Fibroblast of skin of back (primary cell): ENCODE measurements at regions not wholly inside any gene's neighbourhood (a gene's known extent, or its start where the extent isn't known, plus 50 kb on each side); places are given as distances from the start of the nearest gene placed in this dataset.

Experiments
- DNase-seq: peaks from one replicate; pipeline ENCODE4 v3.0.0-alpha.2; 2013

DNA sequence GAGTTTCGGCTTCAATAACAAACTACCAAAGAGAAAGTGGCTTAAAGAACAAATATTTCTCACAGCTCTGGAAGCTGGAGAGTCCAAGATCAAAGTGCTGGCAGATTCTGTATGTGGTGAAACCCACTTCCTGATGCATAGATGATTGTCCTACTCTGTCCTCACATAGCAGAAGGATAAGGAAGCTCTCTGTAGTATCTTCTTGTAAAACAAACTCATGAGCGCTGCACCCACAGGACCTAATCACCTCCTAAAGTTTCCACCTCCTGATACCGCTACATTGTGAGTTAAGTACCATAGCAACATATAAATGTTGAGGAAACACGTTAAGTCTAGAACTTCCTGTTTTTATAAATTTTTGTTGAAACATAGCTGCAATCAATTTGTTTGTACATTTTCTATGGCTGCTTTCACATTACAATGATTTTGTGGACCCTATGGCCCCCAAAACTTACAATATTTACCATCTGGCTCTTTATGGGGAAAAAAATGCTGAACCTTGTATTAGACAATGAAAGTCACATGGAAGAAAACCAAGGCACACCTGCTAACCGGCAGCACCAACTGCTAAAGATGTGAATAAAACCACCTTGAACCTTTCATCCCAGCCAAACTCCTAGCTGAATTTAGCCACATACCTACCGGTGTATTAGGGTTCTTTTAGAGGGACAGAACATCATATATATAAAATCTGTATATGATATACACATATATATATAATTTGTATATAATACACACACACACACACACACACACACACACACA is 1423.4 kb downstream of the NCAM2 start:
- DNase-seq = no peak

DNA sequence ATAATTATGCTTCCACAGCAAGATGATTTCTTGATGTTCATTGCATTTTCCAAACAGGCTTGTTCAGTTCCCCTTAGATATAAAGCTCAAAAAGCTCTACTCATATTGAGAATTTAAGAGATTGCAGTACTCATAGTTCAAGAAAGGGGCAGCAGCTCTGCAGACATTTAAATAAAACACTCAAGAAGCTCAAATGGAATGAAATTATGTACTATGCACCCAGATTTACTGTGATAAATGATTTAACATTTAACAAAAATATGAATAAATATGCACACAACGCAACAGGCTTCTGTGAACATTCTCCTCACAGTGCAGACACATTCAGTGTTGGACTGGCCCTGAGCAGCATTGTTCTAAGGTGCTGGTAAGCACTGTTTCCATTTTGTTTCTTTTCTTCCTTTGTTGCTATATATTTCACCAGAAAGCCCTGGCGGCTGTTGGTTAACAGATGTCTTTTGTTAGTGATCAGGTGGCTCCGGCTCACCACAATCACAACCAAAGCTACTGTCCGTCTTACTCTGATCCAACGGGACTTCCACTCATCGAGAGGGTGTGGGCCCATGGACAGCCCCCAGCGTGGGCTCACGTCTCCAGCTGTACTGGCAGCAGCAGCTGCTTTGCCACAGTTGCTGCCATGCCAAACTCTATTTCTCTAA is 1440.3 kb downstream of the NCAM2 start:
- no peak for DNase-seq

DNA sequence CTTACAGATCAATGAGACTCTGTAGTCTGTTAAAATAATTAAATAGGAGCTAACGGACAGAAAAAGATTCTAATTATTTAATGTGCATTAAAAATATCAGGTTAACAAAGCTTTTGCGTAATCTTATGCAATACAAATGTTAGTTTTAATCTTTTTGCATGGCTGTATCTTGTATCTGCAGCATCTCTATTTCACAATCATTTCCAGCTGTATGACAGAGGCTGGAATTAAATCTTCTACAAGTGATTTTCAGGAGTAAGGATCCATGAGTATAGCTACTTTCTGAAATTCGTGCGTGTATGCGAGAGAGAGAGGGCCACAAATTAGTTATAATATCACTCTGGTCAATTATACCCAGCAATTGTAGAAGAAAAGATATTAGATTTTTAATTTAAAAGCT is 1446.8 kb downstream of the NCAM2 start:
- no peak for DNase-seq

DNA sequence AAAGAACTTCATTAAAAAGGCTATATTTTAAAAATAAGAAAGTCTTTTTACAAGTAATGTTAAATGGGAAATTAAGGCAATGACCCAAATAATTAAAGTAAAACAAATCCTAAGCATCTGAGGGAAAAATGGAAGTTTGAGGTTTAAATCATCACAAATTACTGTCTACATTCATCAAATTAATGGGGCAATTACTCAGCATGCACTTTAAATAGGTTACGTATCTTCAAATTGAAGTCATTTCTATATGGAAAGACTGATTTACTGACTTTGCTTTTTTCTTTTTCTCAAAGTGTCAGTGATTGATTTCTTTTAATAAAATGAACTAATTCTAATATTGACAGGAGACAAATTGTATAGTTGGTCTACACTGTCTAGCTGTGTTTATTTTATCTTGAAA is 1452.3 kb downstream of the NCAM2 start:
- DNase-seq = no peak

DNA sequence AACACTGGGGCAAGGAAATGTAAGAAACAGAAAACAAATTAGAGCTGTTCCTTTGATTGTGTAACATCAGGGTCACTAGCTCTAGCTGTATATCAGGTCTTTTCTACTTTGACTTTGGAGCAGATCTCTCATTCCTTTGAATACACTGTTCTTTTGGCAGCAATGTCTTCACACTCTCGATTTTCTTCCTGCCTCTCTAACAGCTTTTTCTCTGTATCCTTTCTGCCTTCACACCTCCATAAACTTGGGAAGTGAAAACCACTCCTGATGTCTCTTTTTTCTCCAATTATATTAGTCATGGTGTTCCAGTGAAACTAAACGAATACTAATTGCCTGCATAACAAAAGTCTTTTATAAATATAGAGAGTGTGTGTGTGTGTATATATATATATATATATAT is 1458.0 kb downstream of the NCAM2 start:
- DNase-seq = no peak

DNA sequence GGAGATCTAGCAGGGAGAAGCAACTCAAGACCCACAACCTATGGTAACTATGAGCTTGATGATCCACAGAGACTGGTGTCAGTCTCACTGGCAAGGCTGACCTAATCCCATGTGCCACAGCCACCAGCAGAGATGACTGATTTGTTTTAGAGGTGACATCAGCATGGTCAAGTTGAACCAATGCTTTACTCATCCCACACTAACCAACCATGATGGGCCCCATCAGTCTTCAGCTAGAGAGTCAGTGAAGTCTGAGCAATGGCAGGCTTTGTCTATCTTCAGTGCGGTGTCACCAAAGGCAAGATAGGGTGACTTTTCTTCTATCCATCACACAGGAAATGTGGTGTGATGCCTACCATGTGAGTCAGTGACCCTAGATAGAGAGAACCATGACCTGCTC is 1470.7 kb downstream of the NCAM2 start:
- no peak for DNase-seq

DNA sequence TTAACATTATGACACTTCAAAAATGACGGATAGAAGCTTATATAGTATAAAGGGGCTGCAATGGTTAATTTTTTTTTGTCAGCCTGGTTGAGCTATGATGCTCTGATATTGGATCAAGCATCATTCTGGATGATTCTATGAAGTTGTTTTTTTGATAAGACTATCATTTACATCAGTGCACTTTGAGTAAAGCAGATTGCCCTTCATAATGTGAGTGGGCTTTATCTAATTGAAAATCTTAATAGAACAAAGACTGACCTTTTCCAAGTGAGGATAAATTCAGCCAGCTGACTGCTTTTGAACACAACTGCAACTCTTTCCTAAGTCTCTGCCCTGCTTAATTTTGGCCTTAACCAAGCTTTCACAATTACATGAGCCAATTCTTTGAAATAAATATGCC is 1476.2 kb downstream of the NCAM2 start:
- no peak for DNase-seq

DNA sequence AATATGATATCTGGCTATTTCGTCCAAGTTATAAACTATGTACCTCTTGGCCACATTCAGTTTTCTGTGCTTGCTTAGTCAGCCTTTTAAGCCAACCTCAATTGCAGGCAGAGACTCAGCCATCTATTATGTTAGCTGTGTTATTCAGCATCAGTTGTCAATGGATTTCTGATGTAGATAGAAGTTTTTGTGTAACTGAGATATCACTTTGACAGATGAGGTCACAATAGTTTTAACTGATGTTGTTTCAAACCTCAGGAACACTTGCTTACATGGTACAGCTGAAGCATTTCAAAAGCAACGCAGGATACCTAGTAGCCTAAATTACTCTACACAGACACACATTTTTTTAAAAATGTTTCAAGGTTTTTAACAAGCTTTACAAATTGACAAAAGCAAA is 1478.0 kb downstream of the NCAM2 start:
- no peak for DNase-seq

DNA sequence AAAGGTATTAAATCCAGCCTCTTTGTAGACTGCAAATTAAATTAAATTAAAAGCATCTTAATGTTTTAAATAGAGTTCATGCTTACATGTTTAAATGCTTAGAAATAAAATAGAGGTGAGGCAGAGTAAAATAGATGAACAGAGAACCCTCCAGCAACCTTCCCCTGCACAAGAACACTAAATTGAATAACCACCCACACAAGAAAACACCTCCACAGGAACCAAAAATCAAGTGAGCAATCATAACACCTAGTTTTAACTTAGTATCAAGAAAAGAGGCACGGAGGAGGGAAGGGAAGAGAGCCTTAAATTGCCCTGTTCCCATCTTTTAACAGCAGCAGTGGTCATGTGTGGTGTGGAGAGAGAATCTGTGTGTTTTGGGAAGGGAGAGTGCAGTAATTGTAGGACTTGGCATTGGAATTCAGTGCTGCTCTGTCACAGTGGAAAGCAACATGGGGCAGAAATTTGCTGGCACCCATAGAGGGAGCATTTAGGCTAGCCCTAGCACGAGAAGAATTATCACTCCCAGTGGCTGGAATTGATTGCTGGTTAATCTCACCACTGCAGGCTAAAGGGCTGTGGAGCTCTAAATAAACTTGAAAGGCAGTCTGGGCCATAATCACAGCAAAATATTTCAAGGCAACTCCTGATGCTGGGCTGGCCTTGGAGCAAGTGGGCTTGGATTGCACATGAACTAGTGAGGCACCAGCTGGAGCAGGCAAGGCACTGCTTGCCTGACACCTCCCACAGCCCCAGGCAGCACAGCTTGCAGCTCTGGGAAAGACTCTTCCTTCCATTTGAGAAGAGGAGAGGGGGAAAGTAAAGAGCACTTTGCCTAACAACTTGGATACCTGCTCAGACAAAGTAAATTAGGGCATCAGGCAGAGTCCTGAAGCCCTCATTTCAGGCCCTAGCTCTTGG is 1478.8 kb downstream of the NCAM2 start:
- no peak for DNase-seq

DNA sequence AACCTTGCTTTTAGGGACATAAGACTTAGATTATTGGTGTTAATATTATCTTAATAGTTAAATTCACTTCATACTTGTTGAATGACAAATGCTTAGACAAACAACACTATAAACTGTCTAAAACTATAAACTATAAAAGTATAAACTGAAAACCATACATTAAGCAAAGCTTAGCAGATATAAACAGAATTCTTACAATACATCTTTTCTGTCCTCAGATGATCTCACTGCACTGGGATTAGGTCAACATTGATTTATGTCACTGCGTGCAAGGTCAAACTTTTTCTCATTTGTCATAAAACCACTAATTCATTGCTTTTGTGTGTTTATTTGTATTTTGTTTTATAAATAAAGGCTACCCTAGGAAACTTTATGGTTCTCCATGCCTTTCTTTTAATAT is 1491.8 kb downstream of the NCAM2 start:
- DNase-seq = no peak

DNA sequence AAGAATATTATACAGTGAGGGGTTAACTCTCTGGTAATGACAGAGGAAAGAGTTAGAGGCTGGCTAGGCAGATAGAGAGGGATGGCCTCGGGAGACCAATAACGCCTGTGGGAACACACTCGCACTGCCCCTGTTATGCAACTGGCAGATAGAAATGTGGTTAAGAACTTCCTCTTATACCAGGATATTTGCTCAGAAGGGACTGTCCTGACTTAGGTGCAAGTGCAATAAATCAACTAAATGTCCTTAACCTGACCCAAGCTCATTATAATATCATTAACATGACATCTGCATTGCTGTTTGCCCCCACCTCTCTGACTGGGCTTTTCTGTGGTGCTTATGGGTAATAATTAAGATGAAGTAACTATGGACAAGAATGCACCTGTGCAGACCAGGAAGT is 1518.0 kb downstream of the NCAM2 start:
- no peak for DNase-seq

DNA sequence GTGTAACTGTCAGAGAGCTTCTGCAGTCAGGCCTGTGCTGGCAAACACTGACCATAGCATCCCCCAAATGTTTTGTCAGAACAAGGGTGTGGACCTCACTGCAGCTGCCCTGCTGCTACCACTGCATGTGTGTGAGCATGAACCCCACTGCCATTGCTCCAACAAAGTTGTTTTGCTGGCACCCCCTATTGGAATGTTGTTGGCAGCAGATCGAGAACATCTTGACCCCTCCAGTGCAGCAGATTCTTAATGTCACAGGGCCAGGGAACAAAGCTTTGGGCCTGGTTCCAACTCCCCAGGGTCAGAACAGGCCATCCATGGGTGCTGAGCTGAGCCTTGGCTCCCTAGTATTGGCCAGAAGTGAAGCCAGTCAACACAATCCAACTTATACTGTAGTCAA is 1537.4 kb downstream of the NCAM2 start:
- no peak for DNase-seq

DNA sequence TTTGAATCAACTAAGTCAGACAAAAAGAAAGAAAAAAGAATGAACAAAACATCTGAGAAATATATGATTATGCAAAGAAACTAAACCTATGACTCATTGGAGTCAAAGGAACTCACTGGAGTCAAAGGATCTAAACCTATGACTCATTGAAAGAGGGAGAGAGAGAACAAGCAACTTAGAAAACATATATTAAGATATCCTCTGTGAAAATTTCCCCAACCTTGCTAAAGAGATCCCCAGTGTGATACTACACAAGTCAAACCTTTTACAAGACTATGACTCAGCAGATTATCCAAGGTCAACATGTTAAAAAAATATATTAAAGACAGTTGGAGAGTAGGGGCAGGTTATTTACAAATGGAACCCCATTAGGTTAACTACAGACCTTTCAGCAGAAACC is 1538.3 kb downstream of the NCAM2 start:
- DNase-seq = peak; percentile 24

DNA sequence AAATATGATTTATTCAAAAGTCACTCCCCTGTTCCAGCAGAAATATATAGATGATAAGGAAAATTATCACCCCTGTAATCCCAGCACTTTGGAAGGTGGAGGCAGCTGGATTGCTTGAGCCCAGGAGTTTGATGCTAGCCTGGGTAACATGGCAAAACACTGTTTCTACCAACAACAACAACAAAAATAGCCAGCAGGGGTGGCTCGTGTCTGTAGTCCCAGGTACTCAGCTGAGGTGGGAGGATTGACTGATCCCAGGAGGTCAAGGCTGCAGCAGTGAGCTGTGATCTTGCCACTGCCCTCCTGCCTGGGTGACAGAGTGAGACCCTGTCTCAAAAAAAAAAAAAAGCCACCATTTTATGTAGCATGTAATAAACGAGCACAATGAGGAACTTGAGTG is 1546.5 kb downstream of the NCAM2 start:
- no peak for DNase-seq

DNA sequence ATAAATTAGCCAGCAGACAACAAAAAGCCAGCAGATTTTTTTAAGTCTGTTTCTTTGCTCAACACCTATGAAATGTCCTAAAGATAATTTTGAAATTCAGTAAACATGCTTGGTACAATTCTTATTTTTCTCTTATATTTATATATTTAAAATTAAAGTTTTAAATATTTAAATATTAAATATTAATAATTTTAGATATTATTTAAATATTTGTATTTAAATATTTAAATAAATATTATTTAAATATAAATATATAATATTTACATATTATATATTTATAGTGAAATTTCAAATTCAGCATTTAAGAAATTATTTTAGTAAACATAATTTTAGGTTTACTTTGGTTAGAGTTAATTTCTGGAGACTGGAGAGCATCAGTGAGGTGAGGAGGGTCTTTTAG is 1554.2 kb downstream of the NCAM2 start:
- DNase-seq = no peak

DNA sequence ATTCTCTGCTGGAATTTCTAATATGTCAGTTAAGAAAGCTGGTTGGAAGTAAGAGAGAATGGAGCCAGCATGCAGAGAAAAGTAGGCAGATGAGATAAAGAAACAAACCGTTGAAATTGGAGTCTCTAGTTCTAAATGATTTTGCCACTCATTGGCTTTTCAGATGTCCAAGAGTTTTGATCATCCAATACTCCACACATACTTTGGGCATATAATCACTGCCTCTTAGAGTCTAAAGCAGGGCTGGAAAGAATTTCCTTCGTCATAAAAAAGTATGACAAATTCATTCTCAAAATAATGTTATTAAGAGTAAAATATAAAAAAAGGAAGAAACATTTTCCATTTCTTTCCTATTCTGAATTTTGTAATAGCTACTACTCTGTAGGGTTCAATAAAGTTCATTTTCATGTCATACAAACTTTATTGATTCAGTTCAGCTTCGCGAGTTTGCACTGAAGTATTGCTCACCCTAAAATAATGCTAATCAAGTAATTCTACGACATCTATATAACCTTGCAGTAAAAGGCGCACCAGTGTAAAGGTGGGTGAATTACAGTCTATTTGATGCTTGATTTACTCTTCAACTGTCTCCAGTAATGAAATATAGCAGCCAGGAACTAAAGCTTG is 1556.6 kb downstream of the NCAM2 start:
- DNase-seq = no peak

DNA sequence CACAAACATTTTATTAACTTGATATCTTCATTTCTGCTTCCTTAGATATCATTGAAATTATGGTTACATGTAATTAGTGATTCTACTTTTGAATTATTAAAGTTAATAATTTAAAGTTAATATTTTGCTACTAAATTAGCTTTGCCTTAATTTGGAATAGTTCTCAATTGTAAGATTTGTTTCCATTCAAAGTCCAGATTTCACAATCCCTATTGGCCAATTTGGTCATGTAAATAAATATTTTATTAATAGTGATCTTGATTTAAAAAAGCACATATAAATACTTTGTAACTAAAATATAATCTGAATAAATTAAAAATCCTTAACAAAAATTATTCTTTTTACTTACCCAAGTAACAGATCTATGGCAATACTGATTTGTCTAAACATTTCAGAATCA is 1558.6 kb downstream of the NCAM2 start:
- no peak for DNase-seq

DNA sequence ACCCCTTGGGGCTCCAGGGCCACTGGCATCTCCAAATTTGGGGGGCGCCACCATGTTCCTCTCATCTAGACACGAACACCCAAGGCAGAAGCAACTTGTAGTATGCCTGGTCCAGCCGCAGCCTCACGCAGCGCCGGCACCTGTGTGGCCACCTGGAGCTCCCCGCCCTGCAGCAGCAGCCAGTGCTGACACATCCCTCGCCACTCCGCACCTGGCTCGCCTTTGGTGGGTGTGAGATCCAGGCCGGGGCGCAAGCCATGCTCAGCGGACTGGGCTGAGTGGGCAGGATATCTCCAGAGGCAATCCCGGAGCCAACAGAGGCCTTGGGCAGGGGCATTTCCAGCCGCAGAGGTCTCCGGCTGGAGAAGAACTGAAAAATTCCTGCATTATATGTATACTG is 1563.7 kb downstream of the NCAM2 start:
- DNase-seq = no peak

DNA sequence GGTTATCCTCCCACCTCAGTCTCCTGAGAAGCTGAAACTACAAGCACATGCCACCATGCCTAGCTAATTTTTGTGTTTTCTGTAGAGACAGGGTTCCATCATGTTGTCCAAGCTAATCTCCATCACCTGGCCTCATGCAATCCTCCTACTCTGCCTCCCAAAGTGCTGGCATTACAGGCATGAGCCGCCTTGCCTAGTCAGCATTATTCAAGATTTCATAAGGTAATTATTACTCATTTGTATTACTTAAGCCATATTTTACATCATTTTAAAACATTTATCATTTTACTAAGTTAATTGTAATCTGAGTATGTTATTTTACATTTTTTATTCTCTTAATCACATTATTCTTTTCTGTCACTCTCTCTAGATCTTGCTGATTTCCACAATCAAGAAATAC is 1575.6 kb downstream of the NCAM2 start:
- DNase-seq = no peak

DNA sequence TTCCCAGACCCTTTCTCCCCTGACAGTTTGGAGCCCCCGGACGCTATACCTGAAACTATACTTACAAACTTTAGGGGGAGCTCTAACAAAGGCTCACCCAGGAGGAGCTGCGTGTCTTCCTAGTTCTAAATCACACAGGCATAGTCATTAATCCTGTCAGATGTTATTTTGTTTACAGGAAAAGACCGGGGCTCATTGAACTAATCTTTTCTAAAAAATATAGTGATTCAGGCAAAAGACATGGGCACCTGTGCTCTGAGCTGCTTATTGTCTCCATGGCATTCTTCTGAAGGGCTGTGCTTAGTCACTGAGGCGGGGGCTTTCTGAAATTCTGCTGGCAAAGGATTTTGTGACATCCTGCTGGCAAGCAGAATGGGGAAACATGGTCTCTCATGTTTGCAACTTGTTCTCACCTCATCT is 1577.0 kb downstream of the NCAM2 start:
- DNase-seq = no peak

DNA sequence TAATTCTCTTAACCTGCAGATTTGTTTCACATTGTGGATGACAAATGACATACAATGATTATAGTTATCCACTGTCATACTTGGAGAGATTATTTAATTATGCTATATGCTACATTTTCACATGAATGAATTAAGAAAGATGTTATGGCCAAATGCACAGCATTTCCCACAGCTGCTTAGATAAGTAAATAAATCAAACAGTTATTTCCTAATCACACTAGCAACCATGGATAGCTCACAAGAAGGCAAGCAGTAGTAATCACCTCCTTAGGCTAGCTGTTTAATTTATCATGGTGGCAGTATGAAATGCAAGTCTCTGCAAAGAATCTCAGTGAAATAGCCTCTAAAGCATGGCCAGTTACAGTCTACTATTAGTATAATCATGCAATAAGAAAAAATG is 1581.5 kb downstream of the NCAM2 start:
- no peak for DNase-seq

DNA sequence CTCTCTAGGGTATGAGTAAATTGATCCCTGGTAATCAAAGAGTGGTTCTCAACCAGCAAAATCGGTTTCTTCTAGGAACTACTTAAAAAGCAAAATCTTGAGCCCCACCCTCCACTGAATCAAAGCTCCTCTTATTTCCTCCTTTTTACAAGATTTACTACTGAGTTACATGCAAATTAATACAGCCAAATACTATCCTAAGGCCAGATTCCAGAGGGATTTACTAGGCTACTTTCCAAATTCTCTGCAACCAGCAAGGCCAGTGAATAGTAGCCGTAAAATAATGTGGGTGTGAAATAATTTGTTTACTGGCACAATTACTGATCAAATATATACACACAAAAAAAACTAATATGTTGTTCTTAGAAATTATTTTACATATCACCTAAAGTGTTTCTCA is 1583.8 kb downstream of the NCAM2 start:
- DNase-seq = no peak

DNA sequence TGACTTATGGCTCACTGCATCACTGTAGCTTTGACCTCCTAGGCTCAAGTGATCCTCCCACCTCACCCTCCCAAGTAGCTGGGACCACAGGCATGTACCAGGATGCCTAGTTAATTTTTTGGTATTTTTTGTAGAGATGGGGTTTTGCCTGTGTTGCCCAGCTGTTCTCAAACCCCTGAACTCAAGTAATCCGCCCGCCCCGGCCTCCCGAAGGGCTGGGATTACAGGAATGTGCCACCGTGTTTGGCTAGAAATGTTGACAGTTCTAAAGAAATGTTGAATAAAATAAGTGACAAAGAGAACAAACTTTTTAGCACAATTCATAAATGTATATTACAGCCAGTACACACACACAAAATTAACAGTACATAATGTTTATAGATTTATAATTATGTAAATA is 1586.1 kb downstream of the NCAM2 start:
- DNase-seq = no peak
